ENCODE measurements at regions not wholly inside any gene's neighbourhood (a gene's known extent, or its start where the extent isn't known, plus 50 kb on each side); places are given as distances from the start of the nearest gene placed in this dataset.

DNA sequence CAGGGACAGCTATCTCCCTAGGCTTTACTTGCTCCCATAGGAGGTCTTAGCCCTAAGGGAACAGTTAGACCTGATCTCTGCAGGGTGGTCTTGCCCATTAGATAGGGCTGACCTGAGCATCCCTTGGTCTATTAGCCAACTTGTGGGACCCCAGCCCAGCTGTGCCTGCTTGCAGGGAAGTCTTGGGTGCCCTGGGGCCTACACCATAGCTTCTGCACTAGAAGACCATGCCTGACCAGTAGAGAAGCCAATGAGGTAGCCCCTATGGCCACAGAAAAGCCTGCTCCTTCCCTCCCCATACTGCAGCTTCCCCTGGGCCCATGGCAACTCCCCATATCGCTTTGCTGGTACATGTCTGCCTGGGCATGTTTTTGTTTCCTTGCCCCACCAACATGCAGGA lies 1049.1 kb downstream of the TRHDE start:
- Histone ChIP-seq H3K4me2 (replicated peaks; ENCODE audit: low read depth, low read length, poor library complexity, severe bottlenecking) (no peak overlapping the region), H3K4me3 (ENCODE audit: control extremely low read depth in 1 of 5, extremely low read depth in 1 of 5, insufficient read depth in 1 of 5, low read depth in 2 of 5, low read length in 4 of 5) (no peak overlapping the region), H3K79me2 (ENCODE audit: control insufficient read depth, insufficient read depth, low read length) (no peaks in the 10 kb centered on the region), H2AFZ (ENCODE audit: insufficient read depth, low read depth, low read length, poor library complexity, severe bottlenecking) (no peak overlapping the region), H4K20me1 (ENCODE audit: control insufficient read depth, insufficient read depth, low read length, poor library complexity, severe bottlenecking) (no peaks in the 10 kb centered on the region), H3K27me3 (replicated peaks in 1 of 4; ENCODE audit: control extremely low read depth in 1 of 4, control insufficient read depth in 3 of 4, insufficient read depth in 4 of 4, low read length in 3 of 4) (no peaks in the 10 kb centered on the region), H3K9me3 (ENCODE audit: control extremely low read depth in 1 of 3, control insufficient read depth in 2 of 3, insufficient read depth in 1 of 3, low read length in 2 of 3) (peaks cover 0 to 16% (median 2%) of the 10 kb centered on the region in 3 donors), H3K36me3 (replicated peaks in 1 of 2; ENCODE audit: control extremely low read depth in 1 of 2, control insufficient read depth in 1 of 2, extremely low read depth in 1 of 2, insufficient read depth in 2 of 2, low read length in 1 of 2) (no peaks in the 10 kb centered on the region), H3K27ac (ENCODE audit: low read length in 2 of 2) (no peak overlapping the region), H3K4me1 (ENCODE audit: control insufficient read depth in 2 of 2, insufficient read depth in 2 of 2, low read length in 2 of 2) (no peaks in the 10 kb centered on the region), H3K9ac (ENCODE audit: low read length) (no peak overlapping the region)
- ChIA-PET CTCF (no interaction called here), POLR2A (no interaction called here)
- ATAC-seq (ENCODE audit: low read depth) (no peak), DNase-seq (no peak)
- Mint-ChIP-seq H3K27me3 (no peaks in the 10 kb centered on the region), H3K9me3 (ENCODE audit: insufficient read depth) (peaks cover 12% of the 10 kb centered on the region), H3K4me3 (no peak overlapping the region), H3K4me1 (no peaks in the 10 kb centered on the region), H3K27ac (no peak overlapping the region)
- TF ChIP-seq, protein P1, sequence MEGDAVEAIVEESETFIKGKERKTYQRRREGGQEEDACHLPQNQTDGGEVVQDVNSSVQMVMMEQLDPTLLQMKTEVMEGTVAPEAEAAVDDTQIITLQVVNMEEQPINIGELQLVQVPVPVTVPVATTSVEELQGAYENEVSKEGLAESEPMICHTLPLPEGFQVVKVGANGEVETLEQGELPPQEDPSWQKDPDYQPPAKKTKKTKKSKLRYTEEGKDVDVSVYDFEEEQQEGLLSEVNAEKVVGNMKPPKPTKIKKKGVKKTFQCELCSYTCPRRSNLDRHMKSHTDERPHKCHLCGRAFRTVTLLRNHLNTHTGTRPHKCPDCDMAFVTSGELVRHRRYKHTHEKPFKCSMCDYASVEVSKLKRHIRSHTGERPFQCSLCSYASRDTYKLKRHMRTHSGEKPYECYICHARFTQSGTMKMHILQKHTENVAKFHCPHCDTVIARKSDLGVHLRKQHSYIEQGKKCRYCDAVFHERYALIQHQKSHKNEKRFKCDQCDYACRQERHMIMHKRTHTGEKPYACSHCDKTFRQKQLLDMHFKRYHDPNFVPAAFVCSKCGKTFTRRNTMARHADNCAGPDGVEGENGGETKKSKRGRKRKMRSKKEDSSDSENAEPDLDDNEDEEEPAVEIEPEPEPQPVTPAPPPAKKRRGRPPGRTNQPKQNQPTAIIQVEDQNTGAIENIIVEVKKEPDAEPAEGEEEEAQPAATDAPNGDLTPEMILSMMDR (IDR thresholded peaks at IDR 0.05), result no peak
- TF ChIP-seq EZH2 (IDR thresholded peaks at IDR 0.05; ENCODE audit: borderline replicate concordance, insufficient read depth, low read depth, low read length, poor library complexity, severe bottlenecking), result no peak
- 90% methylated on average over 1 of the region's 1 CpG for WGBS (ENCODE audit: insufficient coverage)
- intact Hi-C loops (cut with micrococcal nuclease), result no loop called here

DNA sequence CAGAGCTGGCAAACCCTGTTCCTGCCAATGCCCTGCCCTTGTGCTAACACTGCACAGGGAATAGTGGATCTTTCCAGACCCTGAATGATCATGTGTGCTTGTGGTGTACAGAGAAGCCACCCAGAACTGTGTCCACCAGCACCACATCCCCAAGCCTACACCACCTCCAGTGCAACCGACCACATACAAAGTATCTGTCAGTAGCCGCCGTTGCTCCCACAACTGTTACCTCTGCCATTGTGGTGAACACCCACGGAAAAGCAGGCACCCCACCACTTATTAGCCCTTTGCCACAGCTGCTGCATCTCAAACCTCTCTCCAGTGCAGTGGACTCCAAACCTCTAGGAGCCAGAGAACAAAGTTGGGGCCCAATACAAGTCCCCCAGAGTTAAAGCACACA lies 1049.6 kb downstream of the TRHDE start:
- peaks cover 12% of the 10 kb centered on the region for H3K9me3 Mint-ChIP-seq (ENCODE audit: insufficient read depth)
- CTCF ChIA-PET, result no interaction called here
- Histone ChIP-seq H3K9me3 (ENCODE audit: control extremely low read depth in 1 of 3, control insufficient read depth in 2 of 3, insufficient read depth in 1 of 3, low read length in 2 of 3) (peaks cover 0 to 16% (median 2%) of the 10 kb centered on the region in 3 donors), H3K27ac (ENCODE audit: low read length in 2 of 2) (no peak overlapping the region), H3K4me1 (ENCODE audit: control insufficient read depth in 2 of 2, insufficient read depth in 2 of 2, low read length in 2 of 2) (no peaks in the 10 kb centered on the region), H3K9ac (ENCODE audit: low read length) (no peak overlapping the region), H3K4me3 (ENCODE audit: control extremely low read depth in 1 of 5, extremely low read depth in 1 of 5, insufficient read depth in 1 of 5, low read depth in 2 of 5, low read length in 4 of 5) (no peak overlapping the region), H2AFZ (ENCODE audit: insufficient read depth, low read depth, low read length, poor library complexity, severe bottlenecking) (no peak overlapping the region), H3K27me3 (replicated peaks in 1 of 4; ENCODE audit: control extremely low read depth in 1 of 4, control insufficient read depth in 3 of 4, insufficient read depth in 4 of 4, low read length in 3 of 4) (no peaks in the 10 kb centered on the region), H3K36me3 (replicated peaks in 1 of 2; ENCODE audit: control extremely low read depth in 1 of 2, control insufficient read depth in 1 of 2, extremely low read depth in 1 of 2, insufficient read depth in 2 of 2, low read length in 1 of 2) (no peaks in the 10 kb centered on the region), H3K79me2 (ENCODE audit: control insufficient read depth, insufficient read depth, low read length) (no peaks in the 10 kb centered on the region), H3K4me2 (replicated peaks; ENCODE audit: low read depth, low read length, poor library complexity, severe bottlenecking) (no peak overlapping the region), H4K20me1 (ENCODE audit: control insufficient read depth, insufficient read depth, low read length, poor library complexity, severe bottlenecking) (no peaks in the 10 kb centered on the region)
- H3K4me3 Mint-ChIP-seq, result no peak overlapping the region
- TF ChIP-seq, protein P1 (IDR thresholded peaks at IDR 0.05), result no peak
- TF ChIP-seq EZH2 (IDR thresholded peaks at IDR 0.05; ENCODE audit: borderline replicate concordance, insufficient read depth, low read depth, low read length, poor library complexity, severe bottlenecking), result no peak
- WGBS (ENCODE audit: insufficient coverage), result 96% methylated on average over 4 of the region's 4 CpGs
- no peak for DNase-seq
- H3K4me1 Mint-ChIP-seq, result no peaks in the 10 kb centered on the region
- intact Hi-C loops (cut with micrococcal nuclease), result no loop called here
- no peaks in the 10 kb centered on the region for H3K27me3 Mint-ChIP-seq
- POLR2A ChIA-PET, result no interaction called here
- no peak for ATAC-seq (ENCODE audit: low read depth)
- no peak overlapping the region for H3K27ac Mint-ChIP-seq

Measured in B cell (primary cell).